ENCODE measurements at regions not wholly inside any gene's neighbourhood (a gene's known extent, or its start where the extent isn't known, plus 50 kb on each side); places are given as distances from the start of the nearest gene placed in this dataset.

- Histone ChIP-seq H3K79me2 (ENCODE audit: insufficient read depth, low read length) (no peaks in the 10 kb centered on the region), H2AFZ (ENCODE audit: low read length) (no peak overlapping the region), H4K20me1 (ENCODE audit: insufficient read depth, low read length) (no peaks in the 10 kb centered on the region), H3K9me3 (ENCODE audit: low read length) (0 out of 2 replicates have a peak, but pooled peaks cover 15% of the 10 kb centered on the region), H3K27ac (ENCODE audit: extremely low read length, insufficient read depth, low read length) (no peak overlapping the region), H3K9ac (ENCODE audit: insufficient read depth, low read depth, low read length) (no peak overlapping the region), H3K4me1 (ENCODE audit: insufficient read depth, low read length) (no peaks in the 10 kb centered on the region), H3K4me2 (ENCODE audit: low read depth, low read length) (no peak overlapping the region), H3K36me3 (replicated peaks in 1 of 2; ENCODE audit: control insufficient read depth in 1 of 2, insufficient read depth in 2 of 2, low read length in 2 of 2) (no peaks in the 10 kb centered on the region), H3K27me3 (ENCODE audit: control insufficient read depth in 1 of 2, insufficient read depth in 2 of 2, low read length in 2 of 2) (no peaks in the 10 kb centered on the region), H3K4me3 (replicated peaks in 1 of 3; ENCODE audit: insufficient read depth in 1 of 3, low read depth in 2 of 3, low read length in 3 of 3) (no peak overlapping the region)
- BruUV-seq (replicated peaks): no TSS peak
- ChIA-PET POLR2A (no interaction called here), CTCF (ENCODE audit: low intra/inter-chr PET ratio, low total read pairs) (no interaction called here)
- FAIRE-seq (no peak), ATAC-seq (no peak), DNase-seq (ENCODE audit: low spot score) (no peak)
- in situ Hi-C loops (cut with HindIII; ENCODE audit: extremely low pct_ligation_motif_present, low pct_unique_long_range_greater_than_20kb) (no loop called here), intact Hi-C loops (cut with micrococcal nuclease; ENCODE audit: unreplicated experiment) (no loop called here)
- TF ChIP-seq PHF20 (CRISPR knock-in tag; IDR thresholded peaks at IDR 0.05) (no peak), KMT2A (CRISPR knock-in tag; IDR thresholded peaks at IDR 0.05) (no peak), POLR2G (IDR thresholded peaks at IDR 0.05; ENCODE audit: low read depth, low read length) (no peak), PHF8 (CRISPR knock-in tag; IDR thresholded peaks at IDR 0.05) (no peak), ELF3 (CRISPR knock-in tag; IDR thresholded peaks at IDR 0.05) (no peak), ZNF567 (CRISPR knock-in tag; IDR thresholded peaks at IDR 0.05; ENCODE audit: borderline replicate concordance) (no peak), ZSCAN5A (CRISPR knock-in tag; IDR thresholded peaks at IDR 0.05; ENCODE audit: borderline replicate concordance) (no peak), DBP (CRISPR knock-in tag; IDR thresholded peaks at IDR 0.05; ENCODE audit: not compliant biosample characterization) (no peak), GPN1 (CRISPR knock-in tag; IDR thresholded peaks at IDR 0.05; ENCODE audit: borderline replicate concordance) (no peak), BRCA1 (CRISPR knock-in tag; IDR thresholded peaks at IDR 0.05) (no peak), ADNP (CRISPR knock-in tag; IDR thresholded peaks at IDR 0.05) (no peak), ZNF556 (CRISPR knock-in tag; IDR thresholded peaks at IDR 0.05; ENCODE audit: borderline replicate concordance) (no peak), MYNN (CRISPR knock-in tag; IDR thresholded peaks at IDR 0.05; ENCODE audit: low read depth) (no peak), TCF7 (IDR thresholded peaks at IDR 0.05; ENCODE audit: low read depth) (no peak), SNRNP70 (IDR thresholded peaks at IDR 0.05; ENCODE audit: low read depth, low read length) (no peak), HNRNPH1 (optimal IDR thresholded peaks at IDR 0.05; ENCODE audit: low read depth, low read length) (no peak), SMC3 (IDR thresholded peaks at IDR 0.05; ENCODE audit: low read length) (no peak), ZNF569 (CRISPR knock-in tag; IDR thresholded peaks at IDR 0.05; ENCODE audit: borderline replicate concordance) (no peak)
Measured at GRCh38 chr10:62972103-62972502, 155.9 kb upstream of the EGR2 start.
